NCI-H146 treated with DMSO at 0.1 percent for 48 hours (cell line): ENCODE measurements at regions not wholly inside any gene's neighbourhood (a gene's known extent, or its start where the extent isn't known, plus 50 kb on each side); places are given as distances from the start of the nearest gene placed in this dataset.

ENCODE experiments used
- DNase-seq: peaks from one replicate; lab custom pipeline; 2025; ENCODE audit not compliant: unreplicated experiment; lab: John Stamatoyannopoulos, UW

- no peak for DNase-seq
Measured at GRCh38 chr3:159593927-159594605, 394.6 kb upstream of the IL12A start.

DNA sequence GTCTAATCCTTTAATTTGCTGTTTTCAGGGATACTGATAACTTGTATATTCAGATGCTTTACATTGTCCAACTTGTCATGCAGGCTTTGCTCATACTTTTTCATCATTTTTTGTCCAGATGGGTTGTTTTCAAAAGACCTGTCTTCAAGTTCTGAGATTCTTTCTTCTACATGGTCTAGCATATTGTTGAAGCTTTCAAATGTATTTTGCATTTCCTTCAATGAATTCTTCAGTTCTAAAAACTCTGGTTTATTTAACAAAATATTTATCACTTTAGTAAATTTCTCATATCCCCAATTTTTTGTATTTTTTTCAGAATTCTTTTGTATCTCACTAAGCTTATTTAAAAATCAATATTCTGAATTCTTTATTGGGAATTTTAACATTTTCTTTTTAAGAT is 388.3 kb upstream of the IL12A start:
- DNase-seq: no peak

DNA sequence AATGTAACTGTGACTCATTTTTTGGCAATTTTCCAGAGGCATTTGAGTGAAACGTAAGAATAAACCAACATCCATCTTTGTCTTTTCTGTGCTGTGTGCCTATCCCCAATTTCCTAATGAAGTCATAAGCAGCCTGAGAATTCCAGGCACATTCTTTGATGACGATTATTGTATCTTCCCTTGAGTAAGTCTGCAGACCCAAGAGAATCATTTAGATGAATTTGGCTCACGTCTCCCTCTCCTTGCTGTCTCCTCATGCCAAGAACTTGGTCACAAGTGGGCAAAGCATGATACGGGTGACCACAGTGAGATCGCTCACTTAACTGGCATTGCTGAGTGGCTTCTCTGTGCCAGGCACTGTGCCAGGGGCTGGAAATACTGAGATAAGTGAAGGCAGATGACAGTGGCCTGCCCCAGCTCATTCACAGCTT is 384.5 kb upstream of the IL12A start:
- DNase-seq: no peak

DNA sequence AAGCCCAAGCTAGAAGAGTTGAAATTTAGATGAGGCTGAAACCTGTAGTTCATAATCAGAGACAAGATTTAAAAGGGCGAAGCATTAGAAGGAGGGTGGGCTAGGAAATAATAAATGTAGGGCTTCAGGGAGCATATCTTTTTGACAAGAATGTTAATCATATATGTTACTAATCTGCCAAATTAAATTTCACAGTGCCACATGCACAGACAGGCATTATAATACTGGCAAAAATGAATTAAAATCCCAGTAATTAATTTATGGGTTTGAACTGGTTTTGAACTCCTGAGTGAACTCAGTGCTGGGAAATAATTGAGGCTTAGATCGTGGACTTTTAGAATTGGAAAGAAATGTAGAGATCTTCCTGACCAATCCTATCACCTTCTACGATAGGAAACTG is 383.5 kb upstream of the IL12A start:
- no peak for DNase-seq

- DNase-seq: no peak
Measured at GRCh38 chr3:159605776-159606175, 382.9 kb upstream of the IL12A start.

DNA sequence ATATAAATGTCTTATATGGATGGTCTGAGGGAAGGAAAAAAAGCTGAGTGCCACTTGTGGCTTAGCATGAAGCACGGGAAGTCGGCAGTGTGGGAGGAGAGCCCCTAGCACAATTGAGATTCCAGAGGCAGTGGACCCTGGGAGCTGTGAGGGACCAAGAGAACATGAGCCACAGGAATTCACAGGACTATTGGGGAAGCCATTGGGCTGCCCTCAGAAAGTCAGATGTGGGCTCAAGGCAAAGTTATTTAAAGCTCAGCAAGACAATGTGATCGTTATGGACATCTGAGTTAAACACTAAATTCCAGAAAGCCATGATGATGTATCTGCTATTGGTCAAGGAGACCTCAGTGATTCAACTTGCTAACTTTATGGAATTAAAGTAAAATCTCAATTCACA is 380.8 kb upstream of the IL12A start:
- no peak for DNase-seq

- DNase-seq: no peak
Measured at GRCh38 chr3:159608311-159608710, 380.3 kb upstream of the IL12A start.

DNA sequence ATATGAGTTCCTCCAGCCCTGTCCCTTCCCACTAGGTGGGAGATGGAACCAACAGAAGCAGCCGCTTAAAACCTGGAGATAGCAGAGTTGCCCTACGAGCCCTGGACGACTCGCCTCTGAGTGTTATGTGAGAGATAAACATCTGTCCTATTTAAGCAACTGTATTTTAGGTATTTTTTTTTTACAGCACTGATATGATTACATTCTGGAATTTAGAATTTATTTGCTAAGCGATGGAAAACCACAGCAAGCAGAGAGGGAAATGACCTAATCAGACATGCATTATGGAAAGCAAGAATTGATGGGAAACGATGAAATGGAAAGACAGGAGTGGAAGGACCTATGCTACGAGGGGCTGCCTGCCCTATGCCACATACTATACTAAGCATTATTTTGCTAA is 379.0 kb upstream of the IL12A start:
- no peak for DNase-seq

GRCh38 chr3:159616234-159616825 is 372.3 kb upstream of the IL12A start:
- peak; percentile 7 for DNase-seq

- DNase-seq: no peak
Measured at GRCh38 chr3:159619341-159619885, 369.2 kb upstream of the IL12A start.

- no peak for DNase-seq
Measured at GRCh38 chr3:159620281-159620680, 368.4 kb upstream of the IL12A start.

GRCh38 chr3:159620873-159621272 is 367.8 kb upstream of the IL12A start:
- no peak for DNase-seq

DNA sequence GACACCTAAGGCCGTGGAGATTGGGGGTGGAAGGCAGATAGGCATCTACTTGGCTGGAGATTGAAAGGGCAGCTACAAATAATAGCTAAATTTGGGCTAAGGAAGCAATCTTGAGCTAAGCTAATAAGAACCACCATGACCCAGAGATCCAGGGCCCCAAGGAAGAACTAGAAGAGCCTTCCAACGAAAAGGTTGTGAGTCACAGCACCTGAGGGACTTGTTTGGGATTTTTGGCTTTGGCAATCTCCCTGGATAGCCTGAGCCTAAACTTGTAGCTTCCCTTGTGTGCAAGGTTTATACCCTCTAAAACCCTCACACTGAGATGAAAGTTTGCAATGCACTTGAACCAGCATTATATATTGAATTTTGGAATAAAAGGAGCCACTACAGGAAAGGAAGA is 364.0 kb upstream of the IL12A start:
- DNase-seq: no peak

DNA sequence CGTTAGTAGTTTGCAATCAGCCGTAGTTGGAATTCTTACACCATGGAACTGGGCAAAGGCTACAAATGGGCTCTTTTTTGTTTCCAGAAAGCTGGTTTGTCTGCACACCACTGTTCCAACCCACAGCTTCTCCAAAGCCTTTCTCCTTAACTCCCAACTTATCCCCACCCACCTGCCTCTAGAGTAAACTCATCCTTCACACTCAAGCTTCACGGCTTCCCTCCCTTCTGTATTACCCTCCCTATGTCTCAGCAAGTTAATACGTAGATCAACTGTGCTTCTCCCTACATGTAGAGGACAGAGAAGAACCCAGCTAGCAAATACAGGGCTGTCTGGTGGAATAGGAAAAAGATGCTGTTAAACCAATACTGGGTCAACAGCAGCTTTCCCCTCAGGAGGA is 363.0 kb upstream of the IL12A start:
- no peak for DNase-seq

DNA sequence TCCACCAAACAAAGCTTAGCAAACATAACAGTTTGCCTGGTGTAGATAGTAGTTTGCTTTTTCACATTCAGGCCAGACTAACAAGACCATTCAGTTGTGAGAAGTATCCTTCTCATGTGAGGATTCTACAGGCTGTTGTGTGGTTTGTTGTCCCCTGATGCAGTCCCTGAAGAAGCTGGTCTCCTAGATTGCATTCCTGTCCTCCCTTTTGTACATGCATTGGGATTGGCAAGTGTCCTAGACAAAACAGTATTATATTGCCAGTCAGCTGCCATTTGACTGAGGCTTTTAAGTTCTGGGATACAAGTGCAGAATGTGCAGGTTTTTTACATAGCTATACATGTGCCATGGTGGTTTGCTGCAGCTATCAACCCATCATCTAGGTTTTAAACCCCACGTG is 362.0 kb upstream of the IL12A start:
- no peak for DNase-seq

DNA sequence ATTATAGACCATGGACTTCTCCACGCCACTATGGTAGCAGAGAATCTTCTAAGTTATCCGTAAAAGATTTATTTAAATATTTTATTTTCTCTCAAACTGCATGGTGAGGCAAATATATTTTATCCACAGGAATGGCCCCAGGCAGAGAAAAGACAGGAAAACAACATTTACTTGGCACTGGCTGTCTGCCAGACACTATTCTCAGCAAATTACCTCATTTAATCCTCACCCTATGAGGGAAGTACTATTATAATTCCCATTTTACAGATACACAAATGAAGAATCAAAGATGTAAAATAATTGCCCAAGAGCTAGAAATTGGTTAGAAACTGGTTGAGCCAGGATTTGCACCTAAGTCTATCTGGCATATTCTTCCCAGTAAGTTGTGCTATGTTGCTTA is 361.4 kb upstream of the IL12A start:
- DNase-seq: no peak

DNA sequence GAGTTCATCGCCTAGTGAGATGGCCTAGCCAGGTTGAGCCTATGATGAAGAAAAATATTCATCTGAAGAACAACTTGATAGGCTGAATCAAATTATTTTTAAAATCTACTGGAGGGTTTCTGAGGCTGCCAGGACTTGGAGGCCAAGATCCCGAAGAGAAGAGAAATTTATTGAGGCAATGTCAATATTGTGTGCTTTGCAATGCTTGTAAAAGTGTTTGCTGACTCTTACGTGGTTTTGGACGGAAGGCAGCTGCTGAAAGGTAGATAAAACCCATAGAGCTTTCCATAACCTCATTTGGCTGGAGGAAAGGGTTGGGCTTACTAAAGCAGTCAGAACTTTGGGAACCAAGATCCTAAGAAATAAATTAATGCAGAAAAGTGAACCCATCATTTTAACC is 361.0 kb upstream of the IL12A start:
- no peak for DNase-seq

GRCh38 chr3:159629329-159630084 is 359.1 kb upstream of the IL12A start:
- no peak for DNase-seq

DNA sequence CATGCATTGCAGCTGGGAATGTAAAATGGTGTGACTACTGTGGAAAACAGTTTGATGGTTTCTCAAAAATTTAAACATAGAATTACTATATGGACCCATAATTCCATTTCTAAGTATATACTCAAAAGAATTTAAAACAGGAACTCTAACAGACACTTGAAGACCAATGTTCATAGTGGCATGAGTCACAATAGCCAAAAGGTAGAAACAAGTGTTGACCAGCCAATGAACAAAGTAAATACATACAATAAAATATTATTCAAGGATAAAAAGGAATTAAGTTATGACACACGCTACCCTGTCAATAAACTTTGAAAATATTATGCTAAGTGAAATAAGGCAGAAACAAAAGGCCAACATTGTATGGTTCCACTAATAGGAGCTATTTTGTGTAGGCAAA is 357.4 kb upstream of the IL12A start:
- DNase-seq: no peak

- DNase-seq: no peak
Measured at GRCh38 chr3:159632128-159632527, 356.5 kb upstream of the IL12A start.

DNA sequence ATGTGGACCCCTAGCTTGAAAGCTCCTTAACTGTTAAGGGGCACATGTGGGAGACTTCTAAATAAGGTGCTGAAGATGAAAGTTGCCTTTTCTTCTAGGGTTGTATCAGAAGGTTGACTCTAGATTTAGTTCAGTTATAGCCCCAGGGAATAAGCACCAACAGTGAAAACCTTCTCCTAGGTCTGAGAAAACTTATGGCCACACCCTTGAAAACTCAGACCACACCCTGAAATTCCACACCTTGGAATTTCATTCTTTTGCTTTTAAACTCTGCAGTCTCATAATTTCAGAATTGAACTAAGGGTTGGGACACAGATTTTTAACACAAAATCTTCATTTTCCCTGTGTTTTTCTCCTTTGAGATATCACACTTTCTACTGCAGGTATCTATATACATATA is 355.8 kb upstream of the IL12A start:
- no peak for DNase-seq

DNA sequence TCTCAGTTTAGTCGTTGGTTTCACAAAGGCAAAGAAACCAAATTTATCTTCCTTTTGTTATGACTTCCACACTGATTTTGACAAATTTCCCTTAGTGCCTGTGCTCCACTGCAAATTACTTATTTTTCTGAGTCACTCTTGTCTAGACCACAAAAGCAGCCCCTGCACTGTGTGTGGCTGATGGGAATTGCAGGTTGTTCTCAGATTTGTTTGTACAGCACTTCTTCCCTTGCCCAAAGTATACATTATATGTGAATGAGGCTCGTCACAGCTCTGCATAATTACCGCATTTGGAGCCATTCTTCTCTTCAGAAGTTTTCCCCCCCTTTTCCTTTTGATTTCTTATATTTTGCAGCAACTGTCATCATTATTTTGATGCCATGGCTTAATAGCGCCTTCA is 354.2 kb upstream of the IL12A start:
- DNase-seq: no peak
